ENCODE measurements at regions not wholly inside any gene's neighbourhood (a gene's known extent, or its start where the extent isn't known, plus 50 kb on each side); places are given as distances from the start of the nearest gene placed in this dataset.

DNA sequence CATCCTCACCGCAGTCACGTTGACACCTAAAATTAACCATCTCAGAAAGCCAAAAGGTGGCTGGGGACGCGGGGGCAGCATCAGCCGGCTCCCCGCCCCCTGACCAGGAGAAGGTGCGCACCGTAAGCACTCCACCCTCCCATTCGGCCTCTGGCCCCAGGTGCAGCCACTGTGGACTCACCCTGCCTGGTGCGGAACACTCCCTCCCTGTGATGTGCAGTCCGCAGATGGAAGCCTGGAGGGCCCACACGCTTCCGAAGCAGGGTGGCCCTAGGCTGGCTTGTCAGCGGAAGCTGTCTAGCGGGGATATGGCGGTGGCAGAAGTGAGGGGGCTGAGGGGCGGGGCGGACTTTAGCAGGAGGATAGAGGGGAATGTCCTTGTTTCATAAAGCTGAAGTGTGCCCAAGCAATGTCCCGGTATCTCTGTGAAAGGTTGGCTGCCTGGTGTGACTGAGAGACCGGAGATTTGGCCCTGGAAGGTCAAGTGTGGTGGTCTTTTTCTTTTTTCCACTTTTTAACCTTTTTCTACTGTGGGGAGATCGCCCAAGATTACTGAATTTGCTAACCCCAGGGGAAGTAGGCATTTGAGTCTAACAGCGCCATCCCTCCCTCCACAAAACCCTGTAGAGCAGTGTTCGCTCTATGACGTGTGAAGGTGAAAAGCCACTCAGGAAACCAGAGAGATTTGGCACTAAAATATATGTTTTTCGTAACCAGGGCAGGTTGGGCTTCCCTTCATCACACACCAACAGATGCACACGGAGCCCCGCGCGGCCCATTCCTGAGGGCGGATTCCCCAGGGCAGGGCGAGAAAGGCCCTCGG is 74.7 kb downstream of the CXCL12 start:
- TF ChIP-seq HDAC2 (IDR thresholded peaks at IDR 0.05; ENCODE audit: borderline replicate concordance in 1 of 2, low read depth in 2 of 2, low read length in 2 of 2) (no peak), BRCA1 (IDR thresholded peaks at IDR 0.05; ENCODE audit: low read depth, low read length) (no peak), EZH2 (IDR thresholded peaks at IDR 0.05; ENCODE audit: low read depth, low read length, severe bottlenecking) (no peak), KDM5A (IDR thresholded peaks at IDR 0.05; ENCODE audit: low read length) (no peak), MAFK (IDR thresholded peaks at IDR 0.05; ENCODE audit: low read depth, low read length) (no peak), BACH1 (IDR thresholded peaks at IDR 0.05; ENCODE audit: low read length) (no peak), POLR2AphosphoS5 (IDR thresholded peaks at IDR 0.05; ENCODE audit: low read depth, low read length) (no peak), CBX8 (IDR thresholded peaks at IDR 0.05; ENCODE audit: borderline replicate concordance, low read depth, low read length) (no peak), SP1 (IDR thresholded peaks at IDR 0.05; ENCODE audit: low read depth, low read length) (no peak)
- TF ChIP-seq, protein P1, sequence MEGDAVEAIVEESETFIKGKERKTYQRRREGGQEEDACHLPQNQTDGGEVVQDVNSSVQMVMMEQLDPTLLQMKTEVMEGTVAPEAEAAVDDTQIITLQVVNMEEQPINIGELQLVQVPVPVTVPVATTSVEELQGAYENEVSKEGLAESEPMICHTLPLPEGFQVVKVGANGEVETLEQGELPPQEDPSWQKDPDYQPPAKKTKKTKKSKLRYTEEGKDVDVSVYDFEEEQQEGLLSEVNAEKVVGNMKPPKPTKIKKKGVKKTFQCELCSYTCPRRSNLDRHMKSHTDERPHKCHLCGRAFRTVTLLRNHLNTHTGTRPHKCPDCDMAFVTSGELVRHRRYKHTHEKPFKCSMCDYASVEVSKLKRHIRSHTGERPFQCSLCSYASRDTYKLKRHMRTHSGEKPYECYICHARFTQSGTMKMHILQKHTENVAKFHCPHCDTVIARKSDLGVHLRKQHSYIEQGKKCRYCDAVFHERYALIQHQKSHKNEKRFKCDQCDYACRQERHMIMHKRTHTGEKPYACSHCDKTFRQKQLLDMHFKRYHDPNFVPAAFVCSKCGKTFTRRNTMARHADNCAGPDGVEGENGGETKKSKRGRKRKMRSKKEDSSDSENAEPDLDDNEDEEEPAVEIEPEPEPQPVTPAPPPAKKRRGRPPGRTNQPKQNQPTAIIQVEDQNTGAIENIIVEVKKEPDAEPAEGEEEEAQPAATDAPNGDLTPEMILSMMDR (IDR thresholded peaks at IDR 0.05; ENCODE audit: control extremely low read depth in 1 of 3, insufficient read depth in 1 of 3, low read depth in 1 of 3, low read length in 3 of 3), result no peak

All from H1 (cell line).